ENCODE measurements at regions not wholly inside any gene's neighbourhood (a gene's known extent, or its start where the extent isn't known, plus 50 kb on each side); places are given as distances from the start of the nearest gene placed in this dataset.

- DNase-seq = peak in 1 of 2 experiments; percentile 10
Observed at GRCh38 chr1:53378061-53378460, 50.2 kb upstream of the LRP8 start.

- no peak for DNase-seq
Observed at GRCh38 chr1:53378932-53379661, 51.2 kb upstream of the LRP8 start.

DNA sequence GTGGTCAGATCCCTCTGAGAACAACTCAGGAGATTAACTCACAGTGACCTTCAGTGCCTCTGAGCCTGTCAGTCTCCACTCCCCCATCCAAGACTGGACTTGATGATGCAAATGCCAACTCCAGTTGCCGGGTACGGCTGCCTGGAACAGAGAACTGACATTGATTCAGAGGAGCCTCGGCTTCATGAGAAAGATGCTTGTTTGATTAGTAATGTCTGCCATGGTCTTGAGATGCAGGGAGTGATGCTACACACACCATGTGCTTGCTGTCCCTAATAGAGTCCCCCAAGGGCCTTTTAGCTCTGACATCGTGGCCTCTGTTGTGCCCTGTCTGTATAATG, 51.8 kb upstream of the LRP8 start:
- no peak for DNase-seq

- no peak for DNase-seq
Observed at GRCh38 chr1:53380296-53380695, 52.4 kb upstream of the LRP8 start.

DNA sequence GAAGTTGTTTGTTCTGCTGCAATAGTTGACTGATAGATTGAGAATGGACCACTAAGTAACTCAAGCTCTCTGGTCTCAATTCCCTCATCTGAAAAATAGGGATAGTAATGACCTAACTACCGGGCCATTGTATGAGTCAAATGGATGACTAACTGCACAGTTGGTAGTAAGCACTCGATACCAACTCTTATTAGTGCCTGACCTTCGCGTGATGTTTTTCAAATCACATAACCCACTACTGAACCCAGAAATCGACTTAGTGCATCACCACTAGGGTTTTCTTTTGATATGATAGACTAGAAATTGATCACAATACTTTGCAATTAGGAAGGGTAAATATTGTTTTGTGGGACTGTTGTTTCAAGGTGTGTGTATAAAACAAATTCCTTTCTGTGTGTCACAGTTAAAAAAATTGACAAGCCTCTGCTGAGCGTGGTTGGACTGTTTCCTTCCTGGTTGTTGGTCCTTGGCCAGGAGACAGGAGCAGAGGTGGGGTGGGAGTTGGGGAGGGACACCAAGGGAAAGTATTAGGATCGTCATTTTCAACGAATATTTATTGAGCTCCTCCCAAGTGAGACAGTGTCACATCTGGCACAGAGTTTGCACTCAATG, 54.0 kb upstream of the LRP8 start:
- no peak for DNase-seq

GRCh38 chr1:53383136-53383870, 55.4 kb upstream of the LRP8 start:
- no peak for DNase-seq

DNA sequence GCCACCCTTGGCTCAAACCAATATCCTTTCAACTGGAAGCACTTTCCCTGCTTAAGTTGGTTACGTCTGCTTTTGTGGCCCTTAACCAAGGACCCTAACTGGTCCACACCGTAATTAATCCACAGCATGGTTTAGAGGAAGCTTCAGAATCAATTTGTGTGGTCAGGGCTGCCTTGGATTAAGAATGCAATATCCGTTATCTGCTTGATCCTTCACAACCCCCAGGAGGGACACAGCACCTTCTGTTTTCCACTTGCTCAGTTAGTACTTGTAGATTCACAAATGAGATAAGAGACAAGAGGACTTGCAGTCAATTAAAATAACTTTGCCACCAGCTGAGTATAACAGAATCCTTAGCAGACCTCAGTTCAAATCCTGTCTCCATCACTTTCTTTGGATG, 56.9 kb upstream of the LRP8 start:
- DNase-seq = no peak

DNA sequence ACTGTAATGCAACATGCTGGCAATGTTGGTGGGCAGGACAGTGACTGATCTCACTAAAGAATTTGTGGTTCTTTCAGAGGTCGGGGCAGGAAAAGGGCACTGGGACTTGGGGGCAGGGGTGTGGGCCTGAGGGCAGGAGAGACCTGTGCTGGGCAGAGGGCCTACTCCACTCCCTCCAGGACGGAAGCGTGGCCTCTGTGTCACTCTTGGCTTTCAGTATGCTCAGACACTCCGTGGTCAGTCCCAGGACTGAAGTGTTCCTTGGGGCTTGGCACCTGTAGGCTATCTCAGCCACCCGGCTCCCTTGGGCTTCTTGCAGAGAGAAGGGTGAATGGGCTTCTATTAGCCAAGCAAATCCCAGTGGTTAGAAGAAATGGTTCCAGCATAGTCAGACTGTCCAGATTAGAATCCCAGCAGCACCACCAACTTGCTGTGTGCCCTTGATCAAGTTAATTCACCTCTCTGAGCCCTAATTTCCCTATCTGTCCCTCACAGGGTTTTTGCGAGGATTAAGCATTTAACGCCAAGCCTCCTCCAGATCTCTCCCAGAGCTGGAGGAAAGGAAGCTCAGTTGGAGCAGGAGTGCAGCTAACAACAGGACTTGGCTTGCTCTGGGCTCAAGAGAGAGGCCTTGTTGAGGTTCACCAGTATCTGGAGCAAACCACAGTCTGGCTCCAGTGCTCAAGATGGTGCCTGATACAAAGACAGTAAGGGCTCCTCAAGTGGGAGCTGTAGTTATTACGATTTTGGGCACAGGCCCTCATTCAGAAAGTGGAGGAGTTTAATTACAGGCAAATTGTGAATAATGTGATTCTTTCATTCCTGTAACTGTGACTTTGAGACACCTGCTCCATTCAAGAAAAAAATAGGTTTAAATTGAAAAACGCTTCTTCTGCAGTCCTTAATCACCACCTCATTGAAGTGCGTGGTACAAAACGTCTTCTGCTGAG, 57.7 kb upstream of the LRP8 start:
- DNase-seq = no peak

DNA sequence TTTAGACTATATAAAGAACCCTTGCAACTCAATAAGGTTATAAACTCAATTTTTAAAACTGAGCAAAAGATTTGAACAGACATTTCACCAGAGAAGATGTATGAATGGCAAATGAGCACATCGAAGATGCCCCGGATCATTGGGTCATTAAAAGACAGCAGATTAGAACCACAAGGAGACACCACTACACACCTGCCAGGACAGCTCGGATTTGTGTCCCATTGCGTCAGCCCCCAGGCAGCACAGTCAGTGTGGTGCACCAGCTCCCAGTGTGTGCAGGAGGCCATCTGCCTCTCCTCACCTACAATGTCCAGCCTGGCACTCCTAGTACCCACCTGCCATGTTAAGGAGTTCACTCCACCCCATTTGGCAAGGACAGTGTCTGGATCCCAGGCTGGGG, 61.1 kb upstream of the LRP8 start:
- DNase-seq = no peak

- no peak for DNase-seq
Observed at GRCh38 chr1:53390261-53390660, 62.4 kb upstream of the LRP8 start.

DNA sequence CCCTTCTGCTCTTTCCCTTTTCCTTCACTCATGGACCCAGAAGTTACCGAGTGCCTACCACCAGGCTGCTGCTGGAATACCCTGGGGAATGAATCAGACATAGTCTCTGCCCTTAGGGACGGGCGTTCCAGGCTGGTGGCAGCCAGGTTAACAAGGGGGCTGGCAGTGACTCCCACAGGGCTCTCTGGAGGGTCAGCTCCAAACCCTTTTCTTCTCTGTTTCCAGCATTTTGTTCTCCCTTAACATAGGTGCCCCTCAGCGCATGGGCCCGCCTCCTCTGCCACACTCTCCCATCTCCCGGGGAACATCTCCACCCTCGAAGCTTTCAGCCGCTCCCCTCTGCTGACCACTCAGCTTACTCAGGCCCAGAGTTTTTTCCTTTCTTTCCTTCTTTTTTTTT, 62.9 kb upstream of the LRP8 start:
- DNase-seq = no peak

DNA sequence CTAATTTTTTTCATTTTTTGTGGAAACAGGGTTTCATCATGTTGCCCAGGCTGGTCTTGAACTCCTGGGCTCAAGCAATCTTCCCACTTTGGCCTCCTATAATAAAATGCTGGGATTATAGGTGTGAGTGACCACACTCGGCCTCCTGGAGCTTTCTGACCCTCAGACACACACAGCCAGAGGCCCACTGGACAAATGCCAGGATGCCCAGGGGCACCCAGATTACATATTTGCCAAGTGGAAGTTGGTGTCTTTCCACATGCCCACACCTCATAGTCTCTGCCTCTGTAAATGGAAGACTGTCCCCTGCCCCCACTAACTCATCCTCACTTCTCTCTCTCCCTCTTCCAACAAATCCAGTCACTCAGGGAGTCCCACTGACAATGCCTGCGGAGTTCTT, 63.4 kb upstream of the LRP8 start:
- no peak for DNase-seq

DNA sequence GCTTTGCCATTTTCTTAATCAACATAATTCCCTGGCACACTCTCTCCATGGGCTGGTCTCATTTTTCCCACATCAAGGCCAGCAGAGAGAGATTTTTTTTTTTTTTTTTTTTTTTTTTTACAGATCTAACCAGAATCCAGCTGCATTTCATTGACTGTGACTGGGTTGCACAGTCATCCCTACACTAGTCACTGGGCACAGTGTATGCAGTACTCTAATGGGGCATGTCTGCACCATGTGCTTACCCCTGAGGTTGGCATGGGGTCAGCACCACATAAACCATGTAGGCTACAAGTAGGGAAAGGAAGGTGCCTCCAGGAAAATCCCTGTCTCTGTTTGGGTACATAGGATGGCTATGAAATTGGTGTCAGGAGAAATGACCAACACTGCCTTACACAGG, 64.1 kb upstream of the LRP8 start:
- DNase-seq = no peak

DNA sequence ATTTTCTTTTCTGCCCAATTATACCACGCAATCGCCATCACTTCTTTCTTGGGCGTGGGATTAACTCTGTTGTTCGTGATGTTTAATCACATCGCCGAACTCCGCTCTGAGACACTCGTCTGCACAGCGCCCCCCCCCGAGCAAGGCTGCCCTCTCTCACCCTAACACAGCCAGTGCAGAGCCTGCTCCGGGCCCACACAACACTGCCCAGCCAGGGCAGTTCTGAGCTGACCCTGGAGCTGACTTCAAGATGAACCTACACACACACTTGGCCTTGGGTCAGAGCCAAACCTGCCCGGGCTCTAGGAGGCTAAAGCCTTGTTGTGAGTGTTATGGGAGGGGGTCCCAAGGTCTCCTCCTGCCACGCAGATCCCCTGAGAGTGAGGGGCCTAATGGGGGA, 64.6 kb upstream of the LRP8 start:
- DNase-seq = no peak

GRCh38 chr1:53393325-53393792, 65.5 kb upstream of the LRP8 start:
- peak; percentile 84 to 87 for DNase-seq

DNA sequence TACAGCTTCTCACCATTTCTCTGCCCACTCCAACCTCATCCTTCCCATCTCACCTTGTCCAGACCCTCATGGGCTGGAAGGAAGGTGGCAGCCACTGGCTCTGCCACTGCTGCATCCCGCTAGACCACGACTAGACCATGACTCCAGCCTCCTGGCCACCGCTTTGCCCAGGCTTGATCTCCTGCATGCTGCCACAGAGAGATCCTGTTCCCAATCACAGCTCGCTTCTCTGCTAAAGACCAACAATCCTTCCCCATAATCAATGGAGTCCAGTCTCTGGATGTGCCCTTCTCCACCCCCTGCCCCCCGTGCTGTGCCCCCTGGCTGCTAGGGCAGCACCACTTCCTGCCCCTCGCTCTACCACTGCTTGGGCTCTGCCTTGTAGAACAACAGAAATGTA, 64.9 kb upstream of the DMRTB1 start:
- DNase-seq = no peak

GRCh38 chr1:53395671-53396215, 63.5 kb upstream of the DMRTB1 start:
- DNase-seq = no peak

- DNase-seq = no peak
Observed at GRCh38 chr1:53396573-53397268, 62.5 kb upstream of the DMRTB1 start.

DNA sequence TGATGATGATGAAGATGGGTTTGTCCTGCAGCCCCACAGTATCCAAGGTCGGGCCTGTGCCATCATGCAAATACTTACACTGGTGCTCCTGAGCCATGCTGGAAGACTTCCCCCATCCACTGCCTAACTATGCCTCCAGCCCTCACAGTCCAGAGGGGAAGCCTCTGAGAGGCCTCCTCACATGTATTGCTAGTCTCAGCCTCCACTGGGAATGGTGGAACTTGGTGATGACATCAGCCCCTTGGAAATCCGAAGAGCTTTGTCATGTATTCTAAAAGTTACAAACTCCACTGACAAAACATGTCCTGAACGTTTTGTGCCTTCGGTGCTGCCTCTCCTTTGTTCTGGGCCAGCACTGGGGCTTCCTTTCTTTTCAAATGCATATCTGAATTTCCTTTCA, 61.1 kb upstream of the DMRTB1 start:
- no peak for DNase-seq

DNA sequence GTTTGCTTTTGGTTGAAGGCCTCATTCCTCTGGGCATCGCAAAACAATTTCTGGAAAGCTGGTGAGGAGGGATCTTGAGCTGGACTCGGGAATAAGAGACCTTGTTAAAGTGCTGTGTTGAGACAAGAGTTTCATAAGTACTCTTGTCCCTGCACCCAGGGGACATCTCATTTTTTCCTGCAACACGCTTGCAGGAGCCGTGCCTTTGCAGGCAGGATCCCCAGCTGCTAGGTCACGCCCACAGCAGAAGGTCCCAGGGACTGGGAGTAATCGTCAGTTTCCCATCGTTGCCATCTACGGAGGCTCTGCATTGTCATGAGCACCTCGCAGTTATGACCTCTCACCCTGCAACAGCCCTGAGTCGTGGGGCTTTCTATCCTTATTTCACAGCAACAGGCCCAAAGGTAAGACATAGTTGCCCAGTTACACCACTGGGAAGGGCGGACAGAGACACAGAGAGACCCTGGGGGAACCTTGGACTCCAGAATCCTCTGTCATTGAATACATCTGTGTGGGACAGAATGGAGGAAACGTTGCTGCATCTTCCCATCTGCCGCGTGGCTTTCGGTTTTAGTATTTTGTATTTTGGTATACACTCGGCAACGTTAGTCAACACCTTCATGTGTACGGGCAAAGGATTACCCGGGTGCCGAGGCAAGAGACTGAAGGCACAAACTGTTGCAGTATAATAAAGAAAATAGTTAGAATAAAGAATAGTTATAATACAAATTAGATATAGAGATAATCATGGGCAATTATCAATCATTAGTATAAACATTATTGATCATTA, 60.4 kb upstream of the DMRTB1 start:
- peak in 1 of 2 experiments; percentile 4 for DNase-seq

Measured in activated T-cell treated with anti-CD3 and anti-CD28 coated beads, Interleukin-2, amount 50 U/mL, for 48 hours (primary cell).